DMS 273 (cell line): ENCODE measurements at regions not wholly inside any gene's neighbourhood (a gene's known extent, or its start where the extent isn't known, plus 50 kb on each side); places are given as distances from the start of the nearest gene placed in this dataset.

ENCODE experiments used
- DNase-seq: peaks from one replicate; lab custom pipeline; 2025; ENCODE audit not compliant: unreplicated experiment; lab: John Stamatoyannopoulos, UW

GRCh38 chr12:59010941-59011340, 90.6 kb upstream of the LRIG3 start:
- no peak for DNase-seq

- no peak for DNase-seq
Measured at GRCh38 chr12:59010118-59010517, 89.8 kb upstream of the LRIG3 start.

GRCh38 chr12:59007620-59008019, 87.3 kb upstream of the LRIG3 start:
- no peak for DNase-seq

GRCh38 chr12:59005193-59005955, 85.1 kb upstream of the LRIG3 start:
- DNase-seq = peak; percentile 74

GRCh38 chr12:59004456-59004855, 84.2 kb upstream of the LRIG3 start:
- DNase-seq = no peak

- DNase-seq = no peak
Measured at GRCh38 chr12:58995666-58996363, 75.5 kb upstream of the LRIG3 start.

GRCh38 chr12:58988643-58989344, 68.5 kb upstream of the LRIG3 start:
- no peak for DNase-seq

- no peak for DNase-seq
Measured at GRCh38 chr12:58981961-58982360, 61.7 kb upstream of the LRIG3 start.

- DNase-seq = no peak
Measured at GRCh38 chr12:58980768-58981167, 60.5 kb upstream of the LRIG3 start.

- no peak for DNase-seq
Measured at GRCh38 chr12:58978717-58979116, 58.4 kb upstream of the LRIG3 start.

GRCh38 chr12:58977476-58977875, 57.2 kb upstream of the LRIG3 start:
- no peak for DNase-seq

GRCh38 chr12:58976146-58976545, 55.8 kb upstream of the LRIG3 start:
- DNase-seq = no peak
